ENCODE measurements at regions not wholly inside any gene's neighbourhood (a gene's known extent, or its start where the extent isn't known, plus 50 kb on each side); places are given as distances from the start of the nearest gene placed in this dataset.
A peak's percentile ranks its signal among the peaks of the same experiment; 100 is the strongest.

- CTCF ChIA-PET, result no interaction called here
- H3K4me3 Mint-ChIP-seq, result no peak overlapping the region
- H3K27me3 Mint-ChIP-seq, result no peaks in the 10 kb centered on the region
Measured at GRCh38 chr10:52637592-52637991, 135.0 kb downstream of the MBL2 start.

DNA sequence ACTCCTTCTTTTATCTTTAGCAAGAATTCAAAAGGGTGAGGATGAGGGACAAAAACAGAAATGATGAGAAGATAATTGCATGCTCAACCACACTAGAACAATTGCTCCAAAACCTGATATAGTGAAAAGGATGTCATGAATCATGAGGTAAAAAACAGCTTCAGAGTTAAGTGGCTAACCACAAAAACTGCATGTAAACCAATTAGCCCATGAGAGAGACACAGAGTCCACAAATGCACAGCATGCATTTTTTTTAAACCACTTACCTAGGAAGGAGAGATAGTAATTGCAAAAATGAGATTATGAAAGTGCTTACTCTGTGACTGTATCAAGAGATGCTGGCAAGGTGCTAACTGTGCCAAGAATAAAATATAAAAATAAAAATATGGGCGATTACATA is 132.9 kb downstream of the MBL2 start:
- DNase-seq, result no peak
- POLR2A ChIA-PET, result no interaction called here

More at GRCh38 chr10:52637592-52637991, 135.0 kb downstream of the MBL2 start:
- intact Hi-C loops (cut with micrococcal nuclease), result no loop called here
- Mint-ChIP-seq H3K4me1 (ENCODE audit: low read depth) (no peaks in the 10 kb centered on the region), H3K27ac (no peak overlapping the region), H3K36me3 (no peaks in the 10 kb centered on the region), H3K9me3 (peaks cover 15% of the 10 kb centered on the region)
- POLR2A ChIA-PET, result no interaction called here
- DNase-seq, result no peak

DNA sequence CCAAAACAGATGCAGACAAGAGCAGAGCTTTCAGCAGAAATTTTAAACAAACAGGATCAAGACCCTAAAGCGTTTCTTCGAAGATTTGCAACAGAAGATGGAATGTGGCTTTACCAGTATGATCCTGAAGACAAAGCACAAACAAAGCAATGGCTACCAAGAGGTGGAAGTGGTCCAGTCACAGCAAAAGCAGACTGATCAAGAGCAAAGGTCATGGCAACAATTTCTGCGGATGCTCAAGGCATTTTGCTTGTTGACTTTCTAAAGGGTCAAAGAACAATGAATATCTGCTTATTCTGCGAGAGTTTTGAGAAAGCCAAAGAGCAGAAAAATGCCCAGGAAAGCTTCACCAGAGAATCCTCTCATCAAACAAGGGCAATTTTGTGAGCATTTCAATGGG is 130.4 kb downstream of the MBL2 start:
- Mint-ChIP-seq H3K9me3 (peaks cover 5% of the 10 kb centered on the region), H3K27ac (no peak overlapping the region), H3K36me3 (no peaks in the 10 kb centered on the region), H3K4me1 (ENCODE audit: low read depth) (no peaks in the 10 kb centered on the region), H3K27me3 (no peaks in the 10 kb centered on the region), H3K4me3 (no peak overlapping the region)
- ChIA-PET CTCF (no interaction called here), POLR2A (no interaction called here)
- intact Hi-C loops (cut with micrococcal nuclease), result no loop called here
- DNase-seq, result no peak

More for the DNA sequence above, 132.9 kb downstream of the MBL2 start:
- no peaks in the 10 kb centered on the region for H3K4me1 Mint-ChIP-seq (ENCODE audit: low read depth)
- H3K9me3 Mint-ChIP-seq, result peaks cover 13% of the 10 kb centered on the region
- no peaks in the 10 kb centered on the region for H3K36me3 Mint-ChIP-seq
- intact Hi-C loops (cut with micrococcal nuclease), result no loop called here
- H3K4me3 Mint-ChIP-seq, result no peak overlapping the region
- CTCF ChIA-PET, result no interaction called here
- H3K27ac Mint-ChIP-seq, result no peak overlapping the region
- H3K27me3 Mint-ChIP-seq, result no peaks in the 10 kb centered on the region

DNA sequence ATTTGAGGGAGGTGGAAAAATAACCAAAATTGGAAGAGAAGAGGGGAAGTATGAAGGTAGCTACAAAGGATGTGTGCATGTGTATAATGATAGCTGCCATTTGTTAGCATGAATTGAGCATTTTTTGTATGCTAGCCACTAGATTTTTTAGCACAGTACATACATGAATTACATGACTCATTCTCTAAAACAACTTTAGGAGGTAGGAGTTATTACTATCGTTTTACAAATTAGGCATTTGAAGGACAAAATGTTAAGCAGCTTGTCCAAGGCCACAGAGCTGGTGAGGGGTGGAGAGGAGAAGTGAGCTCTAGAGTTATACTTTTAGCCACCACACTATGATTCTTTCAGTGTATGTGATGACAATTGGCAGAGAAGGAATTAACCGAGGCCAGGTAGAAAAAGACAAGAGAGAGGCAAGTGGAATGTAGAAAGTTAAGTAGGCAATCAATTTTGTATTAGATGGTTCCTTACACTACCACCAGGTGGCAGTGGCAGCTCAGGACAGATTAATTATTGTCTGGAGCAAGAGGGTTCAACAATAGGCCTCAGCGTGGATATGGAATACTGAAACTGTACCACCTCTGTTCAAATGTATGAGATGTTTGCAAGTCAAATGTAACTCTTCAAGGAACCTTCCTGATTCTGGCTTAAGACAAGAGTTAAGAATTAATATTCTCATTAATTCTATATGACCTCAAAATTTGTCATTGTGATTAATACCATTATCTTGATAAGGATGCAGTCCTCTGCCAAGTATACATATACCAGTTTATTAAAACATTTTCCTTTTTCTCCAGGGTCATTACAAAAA is 128.0 kb downstream of the MBL2 start:
- Mint-ChIP-seq H3K4me3 (no peak overlapping the region), H3K27me3 (no peaks in the 10 kb centered on the region), H3K4me1 (ENCODE audit: low read depth) (no peaks in the 10 kb centered on the region), H3K27ac (no peak overlapping the region), H3K9me3 (peaks cover 2% of the 10 kb centered on the region), H3K36me3 (no peaks in the 10 kb centered on the region)
- intact Hi-C loops (cut with micrococcal nuclease), result loop anchor here (1.0 kb wide), 1 partner anchor 85 kb away; no protein-coding TSS in a partner anchor
- DNase-seq, result peak; percentile 8
- POLR2A ChIA-PET, result no interaction called here
- CTCF ChIA-PET, result no interaction called here

DNA sequence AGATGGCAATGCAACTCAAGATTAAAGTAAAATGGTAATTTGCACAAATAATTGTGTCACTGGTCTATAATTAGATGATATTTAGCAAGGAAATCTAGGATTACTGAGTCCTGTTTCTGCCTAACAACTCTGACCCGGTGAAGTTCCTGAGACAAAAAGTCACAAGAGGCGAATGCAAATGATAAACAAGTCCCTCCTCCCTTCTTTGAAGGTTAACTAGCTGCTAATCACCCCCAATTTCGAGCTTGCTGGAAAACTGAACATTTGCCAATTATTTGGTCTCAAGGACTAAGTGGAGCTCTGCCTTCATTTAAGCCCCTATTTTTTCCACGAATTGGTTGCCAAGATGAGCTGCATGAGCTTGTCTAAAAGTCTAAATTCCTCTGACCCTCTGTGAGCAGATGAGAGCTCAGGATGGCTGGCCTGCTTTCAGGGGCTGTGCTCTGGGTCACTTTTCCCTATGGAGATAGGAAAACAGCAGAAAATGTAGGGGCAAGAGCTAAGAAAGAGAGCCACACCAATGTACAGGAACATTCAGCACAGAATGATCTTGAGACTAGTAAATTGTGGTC is 127.3 kb downstream of the MBL2 start:
- no peak overlapping the region for H3K4me3 Mint-ChIP-seq
- ChIA-PET POLR2A (no interaction called here), CTCF (no interaction called here)
- no peaks in the 10 kb centered on the region for H3K4me1 Mint-ChIP-seq (ENCODE audit: low read depth)
- no peak for DNase-seq
- intact Hi-C loops (cut with micrococcal nuclease), result no loop called here
- no peak overlapping the region for H3K27ac Mint-ChIP-seq
- no peaks in the 10 kb centered on the region for H3K27me3 Mint-ChIP-seq
- no peaks in the 10 kb centered on the region for H3K9me3 Mint-ChIP-seq
- H3K36me3 Mint-ChIP-seq, result no peaks in the 10 kb centered on the region

DNA sequence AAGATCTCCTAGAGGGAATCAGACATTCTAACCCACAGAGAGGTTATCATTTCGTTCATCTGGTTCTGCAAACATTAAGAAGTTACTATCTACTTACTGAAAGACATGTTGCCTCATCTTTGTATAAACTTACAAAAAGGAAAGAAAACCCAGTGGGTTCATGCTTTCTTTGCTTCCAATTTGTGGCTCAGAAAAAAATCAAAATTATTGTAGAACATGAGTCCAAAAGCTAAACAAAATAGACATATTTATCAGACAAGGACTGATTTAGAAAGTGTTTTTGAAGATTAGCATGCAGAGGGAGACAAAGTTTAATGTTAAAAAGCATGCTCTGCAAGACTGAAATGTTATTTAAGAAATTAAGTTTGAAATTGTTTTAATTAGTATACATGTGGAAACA is 123.1 kb downstream of the MBL2 start:
- no peaks in the 10 kb centered on the region for H3K27me3 Mint-ChIP-seq
- POLR2A ChIA-PET, result no interaction called here
- no peak overlapping the region for H3K4me3 Mint-ChIP-seq
- no peaks in the 10 kb centered on the region for H3K36me3 Mint-ChIP-seq
- no peak for DNase-seq
- intact Hi-C loops (cut with micrococcal nuclease), result no loop called here
- no peaks in the 10 kb centered on the region for H3K4me1 Mint-ChIP-seq (ENCODE audit: low read depth)
- H3K9me3 Mint-ChIP-seq, result peaks cover 7% of the 10 kb centered on the region
- no peak overlapping the region for H3K27ac Mint-ChIP-seq
- CTCF ChIA-PET, result no interaction called here

DNA sequence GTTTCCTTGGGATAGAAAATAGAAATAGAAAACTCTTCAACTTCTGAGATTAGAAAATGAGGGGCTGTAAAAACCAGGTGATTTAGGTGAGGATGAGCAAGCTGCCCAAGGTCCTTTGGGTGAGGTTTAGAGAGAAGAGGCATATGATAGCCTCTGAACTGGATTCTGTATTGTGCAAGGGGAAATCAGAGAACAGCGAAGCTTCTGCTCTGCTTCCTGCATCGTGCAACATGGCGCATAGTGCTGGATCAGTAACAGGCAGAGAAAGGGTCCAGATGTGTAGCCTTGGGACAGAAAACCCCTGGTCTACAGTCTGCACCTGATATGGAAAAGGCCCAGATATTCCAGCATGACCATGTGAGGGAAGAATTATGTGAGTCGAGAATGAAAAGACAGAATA is 121.7 kb downstream of the MBL2 start:
- no peak overlapping the region for H3K4me3 Mint-ChIP-seq

GRCh38 chr10:52651293-52651692 is 121.3 kb downstream of the MBL2 start:
- H3K27ac Mint-ChIP-seq, result no peak overlapping the region
- peaks cover 13% of the 10 kb centered on the region for H3K9me3 Mint-ChIP-seq
- intact Hi-C loops (cut with micrococcal nuclease), result no loop called here
- ChIA-PET POLR2A (no interaction called here), CTCF (no interaction called here)
- H3K36me3 Mint-ChIP-seq, result no peaks in the 10 kb centered on the region
- no peaks in the 10 kb centered on the region for H3K4me1 Mint-ChIP-seq (ENCODE audit: low read depth)
- no peak for DNase-seq
- no peak overlapping the region for H3K4me3 Mint-ChIP-seq
- no peaks in the 10 kb centered on the region for H3K27me3 Mint-ChIP-seq

More for the DNA sequence above, 121.7 kb downstream of the MBL2 start:
- H3K27me3 Mint-ChIP-seq, result no peaks in the 10 kb centered on the region
- intact Hi-C loops (cut with micrococcal nuclease), result no loop called here
- H3K27ac Mint-ChIP-seq, result no peak overlapping the region
- POLR2A ChIA-PET, result no interaction called here
- CTCF ChIA-PET, result no interaction called here
- H3K36me3 Mint-ChIP-seq, result no peaks in the 10 kb centered on the region
- peaks cover 13% of the 10 kb centered on the region for H3K9me3 Mint-ChIP-seq
- no peaks in the 10 kb centered on the region for H3K4me1 Mint-ChIP-seq (ENCODE audit: low read depth)
- no peak for DNase-seq

DNA sequence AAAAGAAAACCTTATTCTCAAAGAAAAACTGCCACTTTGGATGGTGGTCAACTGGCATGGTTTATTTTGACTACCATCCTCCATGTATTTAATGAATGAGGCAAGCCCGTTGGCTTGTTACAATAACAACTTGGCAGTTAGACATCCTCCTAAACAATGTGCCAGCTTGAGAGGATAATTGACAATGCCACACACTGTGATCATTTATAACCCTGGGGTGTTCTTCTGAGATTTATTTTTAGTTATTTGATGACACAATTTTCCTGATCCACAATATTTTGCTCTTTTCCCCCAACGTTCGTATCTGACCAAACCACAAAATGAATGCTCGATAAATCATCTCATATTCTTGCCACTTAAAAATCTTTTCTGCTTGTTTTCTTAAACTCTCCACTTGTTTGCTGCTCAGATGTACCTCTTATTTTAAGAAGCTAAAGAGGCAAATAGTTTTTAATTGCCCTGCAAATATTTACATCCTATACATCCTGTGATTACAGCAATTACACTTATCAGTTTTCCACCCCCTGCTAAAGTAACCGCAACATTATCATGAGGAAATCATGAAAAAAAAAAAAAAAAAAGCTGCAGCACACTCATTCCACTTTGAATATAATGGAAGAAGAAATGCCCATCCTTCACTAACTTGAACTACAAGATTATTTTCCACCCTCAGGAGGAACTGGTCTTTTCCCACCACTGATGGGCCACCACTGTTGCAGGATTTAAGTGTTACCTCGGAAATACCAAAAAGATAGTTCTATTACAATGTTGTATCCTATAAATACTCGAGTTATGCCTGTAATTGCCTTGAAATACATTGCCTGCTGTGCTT is 119.9 kb downstream of the MBL2 start:
- Mint-ChIP-seq H3K9me3 (peaks cover 13% of the 10 kb centered on the region), H3K4me1 (ENCODE audit: low read depth) (no peaks in the 10 kb centered on the region), H3K27me3 (no peaks in the 10 kb centered on the region), H3K4me3 (no peak overlapping the region), H3K36me3 (no peaks in the 10 kb centered on the region), H3K27ac (no peak overlapping the region)
- CTCF ChIA-PET, result no interaction called here
- intact Hi-C loops (cut with micrococcal nuclease), result no loop called here
- DNase-seq, result no peak
- POLR2A ChIA-PET, result no interaction called here

DNA sequence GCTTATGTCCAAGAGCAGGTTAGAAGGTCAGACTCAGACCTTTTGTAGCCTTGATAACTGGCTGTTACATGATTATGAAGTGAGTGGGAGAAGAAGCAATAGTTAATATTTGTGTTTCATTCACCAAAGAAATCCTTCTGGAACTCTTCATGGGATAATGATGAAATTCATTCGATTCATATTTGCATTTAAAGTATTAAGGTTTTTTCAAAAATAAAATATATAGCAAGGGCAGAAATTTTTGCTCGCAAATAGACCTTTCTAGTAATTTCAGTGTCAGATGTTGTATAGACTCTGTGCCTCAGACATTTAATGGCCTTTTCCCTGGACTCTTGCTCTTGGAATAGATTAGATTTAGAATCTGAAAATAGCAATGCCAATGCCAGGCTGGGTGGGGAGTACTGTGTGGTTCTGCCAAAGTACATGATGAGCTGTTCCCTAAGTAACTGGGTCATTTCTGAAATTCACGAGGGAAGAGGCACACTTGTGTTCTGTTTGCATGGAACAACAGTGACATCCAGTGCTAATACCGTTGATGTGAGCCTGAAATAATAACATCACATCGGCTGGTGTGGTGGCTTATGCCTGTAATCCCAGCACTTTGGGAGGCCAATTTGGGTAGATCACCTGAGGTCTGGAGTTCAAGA is 119.2 kb downstream of the MBL2 start:
- Mint-ChIP-seq H3K27me3 (no peaks in the 10 kb centered on the region), H3K36me3 (no peaks in the 10 kb centered on the region), H3K27ac (no peak overlapping the region), H3K9me3 (peaks cover 13% of the 10 kb centered on the region), H3K4me1 (ENCODE audit: low read depth) (no peaks in the 10 kb centered on the region), H3K4me3 (no peak overlapping the region)
- POLR2A ChIA-PET, result no interaction called here
- CTCF ChIA-PET, result no interaction called here
- intact Hi-C loops (cut with micrococcal nuclease), result no loop called here
- no peak for DNase-seq

GRCh38 chr10:52654201-52654600 is 118.4 kb downstream of the MBL2 start:
- intact Hi-C loops (cut with micrococcal nuclease), result no loop called here
- Mint-ChIP-seq H3K4me1 (ENCODE audit: low read depth) (no peaks in the 10 kb centered on the region), H3K9me3 (peaks cover 16% of the 10 kb centered on the region), H3K27me3 (no peaks in the 10 kb centered on the region), H3K27ac (no peak overlapping the region), H3K4me3 (no peak overlapping the region), H3K36me3 (no peaks in the 10 kb centered on the region)
- CTCF ChIA-PET, result no interaction called here
- no peak for DNase-seq
- POLR2A ChIA-PET, result no interaction called here

GRCh38 chr10:52658112-52658511 is 114.5 kb downstream of the MBL2 start:
- H3K36me3 Mint-ChIP-seq, result no peaks in the 10 kb centered on the region
- H3K4me3 Mint-ChIP-seq, result no peak overlapping the region
- no peaks in the 10 kb centered on the region for H3K27me3 Mint-ChIP-seq
- ChIA-PET POLR2A (no interaction called here), CTCF (no interaction called here)
- H3K9me3 Mint-ChIP-seq, result peaks cover 17% of the 10 kb centered on the region
- intact Hi-C loops (cut with micrococcal nuclease), result no loop called here
- no peak overlapping the region for H3K27ac Mint-ChIP-seq
- H3K4me1 Mint-ChIP-seq (ENCODE audit: low read depth), result no peaks in the 10 kb centered on the region
- DNase-seq, result no peak

Data from activated CD4-positive, alpha-beta memory T cell treated with anti-CD3 and anti-CD28 coated beads for 36 hours (primary cell).